AG20443 (cell line): ENCODE measurements at regions not wholly inside any gene's neighbourhood (a gene's known extent, or its start where the extent isn't known, plus 50 kb on each side); places are given as distances from the start of the nearest gene placed in this dataset.

ENCODE experiments used
- DNase-seq: peaks from one replicate; pipeline ENCODE4 v3.0.0; 2012; ENCODE audit warnings: low spot score, mixed read lengths

GRCh38 chr6:141313986-141314385 lies 818.7 kb upstream of the GJE1 start:
- no peak for DNase-seq

- no peak for DNase-seq
Measured at GRCh38 chr6:141309295-141309694, 823.4 kb upstream of the GJE1 start.

GRCh38 chr6:141307309-141307998 lies 825.3 kb upstream of the GJE1 start:
- no peak for DNase-seq

GRCh38 chr6:141303907-141304306 lies 828.8 kb upstream of the GJE1 start:
- DNase-seq, result no peak

- DNase-seq, result no peak
Measured at GRCh38 chr6:141301779-141302178, 830.9 kb upstream of the GJE1 start.

- DNase-seq, result peak; percentile 7
Measured at GRCh38 chr6:141290941-141291721, 841.6 kb upstream of the GJE1 start.

GRCh38 chr6:141288947-141289346 lies 843.8 kb upstream of the GJE1 start:
- no peak for DNase-seq

GRCh38 chr6:141282263-141282662 lies 850.5 kb upstream of the GJE1 start:
- DNase-seq, result no peak

GRCh38 chr6:141269684-141270083 lies 863.0 kb upstream of the GJE1 start:
- no peak for DNase-seq

- no peak for DNase-seq
Measured at GRCh38 chr6:141267420-141267819, 865.3 kb upstream of the GJE1 start.

GRCh38 chr6:141265756-141266623 lies 866.7 kb upstream of the GJE1 start:
- peak; percentile 16 for DNase-seq

- DNase-seq, result no peak
Measured at GRCh38 chr6:141264101-141264500, 868.6 kb upstream of the GJE1 start.

GRCh38 chr6:141261672-141262060 lies 871.1 kb upstream of the GJE1 start:
- DNase-seq, result no peak

GRCh38 chr6:141261016-141261671 lies 871.6 kb upstream of the GJE1 start:
- no peak for DNase-seq

GRCh38 chr6:141260627-141261015 lies 872.1 kb upstream of the GJE1 start:
- DNase-seq, result no peak

GRCh38 chr6:141259807-141260206 lies 872.9 kb upstream of the GJE1 start:
- no peak for DNase-seq

- no peak for DNase-seq
Measured at GRCh38 chr6:141259091-141259490, 873.6 kb upstream of the GJE1 start.

GRCh38 chr6:141258516-141258915 lies 874.2 kb upstream of the GJE1 start:
- no peak for DNase-seq

GRCh38 chr6:141254336-141254735 lies 878.4 kb upstream of the GJE1 start:
- no peak for DNase-seq

- DNase-seq, result no peak
Measured at GRCh38 chr6:141252828-141253608, 879.7 kb upstream of the GJE1 start.

GRCh38 chr6:141251286-141251685 lies 881.4 kb upstream of the GJE1 start:
- no peak for DNase-seq
